Stomach (tissue), 4 donors: ENCODE measurements at regions not wholly inside any gene's neighbourhood (a gene's known extent, or its start where the extent isn't known, plus 50 kb on each side); places are given as distances from the start of the nearest gene placed in this dataset.

Experiments used
- CTCF ChIP-seq, 7 experiments: fragments of 450-650 bp in 4 of 7; fragments of 200-600 bp in 3 of 7; sonication (generic) in 3 of 7; IDR thresholded peaks; one replicate each; pipeline ENCODE4 v1.5.1; 2016 to 2019; ENCODE audit warnings: antibody characterized with exemption in 7 of 7, control low read depth in 2 of 7, mild to moderate bottlenecking in 1 of 7
- EP300 ChIP-seq: sonication (generic); formaldehyde crosslinking; IDR thresholded peaks from one replicate; pipeline ENCODE4 v1.6.1; 2017; ENCODE audit warnings: antibody characterized with exemption
- POLR2A ChIP-seq, 4 donors: fragments of 450-650 bp; IDR thresholded peaks; one replicate each; pipeline ENCODE4 v1.6.1; 2016; ENCODE audit warnings: antibody characterized with exemption in 4 of 4, control low read depth in 2 of 4, mild to moderate bottlenecking in 1 of 4, moderate library complexity in 1 of 4
- POLR2AphosphoS5 ChIP-seq, 3 donors: sonication (generic); formaldehyde crosslinking; IDR thresholded peaks; one replicate each; pipeline ENCODE4 v1.6.1; 2016; ENCODE audit warnings: antibody characterized with exemption in 3 of 3

GRCh38 chr2:128622371-128622770 lies 303.7 kb upstream of the HS6ST1 start:
- no peak for TF ChIP-seq EP300
- no peak for TF ChIP-seq CTCF (IDR thresholded peaks at IDR 0.05)
- no peak for TF ChIP-seq POLR2A (IDR thresholded peaks at IDR 0.05)
- TF ChIP-seq POLR2AphosphoS5 (IDR thresholded peaks at IDR 0.05): no peak
